Neural cell (in vitro differentiated cells): ENCODE measurements at regions not wholly inside any gene's neighbourhood (a gene's known extent, or its start where the extent isn't known, plus 50 kb on each side); places are given as distances from the start of the nearest gene placed in this dataset.

Experiments used
- H2AFZ ChIP-seq: fragments of 200-600, 300-800 bp; sonication (generic), shearing (Covaris generic); 2 replicates; pipeline ENCODE4 v1.6.0; 2014; ENCODE audit warnings: low read depth, mild to moderate bottlenecking, antibody characterized with exemption, low read length, moderate library complexity
- H3F3A ChIP-seq: fragments of 200-600 bp; shearing (Covaris generic); 2 replicates; pipeline ENCODE4 v1.6.1; 2016; ENCODE audit warnings: mild to moderate bottlenecking, moderate library complexity, mixed read lengths, antibody characterized with exemption, low read length; ENCODE audit not compliant: insufficient read depth, poor library complexity, severe bottlenecking
- H3K27ac ChIP-seq: fragments of 200-600, 300-800 bp; sonication (generic), shearing (Covaris generic); 2 replicates; pipeline ENCODE4 v1.5.1; 2014; ENCODE audit warnings: mild to moderate bottlenecking, low read length, moderate library complexity
- H3K27me3 ChIP-seq: fragments of 300-800, 200-600 bp; sonication (generic), shearing (Covaris generic); 2 replicates; pipeline ENCODE4 v1.6.0; 2014; ENCODE audit warnings: mild to moderate bottlenecking, low read depth, low read length, moderate library complexity; ENCODE audit not compliant: insufficient read depth
- H3K36me3 ChIP-seq: fragments of 300-800, 200-600 bp; sonication (generic), shearing (Covaris generic); 2 replicates; pipeline ENCODE4 v1.5.1; 2014; ENCODE audit warnings: mild to moderate bottlenecking, antibody characterized with exemption, low read length, moderate library complexity; ENCODE audit not compliant: insufficient read depth
- H3K4me2 ChIP-seq: fragments of 300-800, 200-600 bp; sonication (generic), shearing (Covaris generic); 2 replicates; pipeline ENCODE4 v1.6.0; 2014; ENCODE audit warnings: mild to moderate bottlenecking, low read length
- H3K4me3 ChIP-seq: fragments of 300-800, 200-600 bp; sonication (generic), shearing (Covaris generic); 2 replicates; pipeline ENCODE4 v1.5.1; 2014; ENCODE audit warnings: mild to moderate bottlenecking, low read length, moderate library complexity
- H3K79me2 ChIP-seq: fragments of 200-600 bp; shearing (Covaris generic); replicated peaks from 2 replicates; pipeline ENCODE4 v1.6.0; 2014; ENCODE audit warnings: mild to moderate bottlenecking, low read length, moderate library complexity; ENCODE audit not compliant: insufficient read depth
- H3K9ac ChIP-seq: fragments of 300-800, 200-600 bp; sonication (generic), shearing (Covaris generic); 2 replicates; pipeline ENCODE4 v1.6.1; 2016; ENCODE audit warnings: mild to moderate bottlenecking, low read length, mixed read lengths
- H3K9me2 ChIP-seq: fragments of 200-600 bp; shearing (Covaris generic); 2 replicates; pipeline ENCODE4 v1.6.1; 2016; ENCODE audit warnings: mild to moderate bottlenecking, low read length, mixed read lengths; ENCODE audit not compliant: insufficient read depth
- H3K9me3 ChIP-seq: fragments of 200-600, 300-800 bp; sonication (generic), shearing (Covaris generic); 2 replicates; pipeline ENCODE4 v1.6.1; 2016; ENCODE audit warnings: mild to moderate bottlenecking, mixed run types, low read length, moderate library complexity, mixed read lengths
- H4K20me1 ChIP-seq: fragments of 200-600 bp; shearing (Covaris generic); 2 replicates; pipeline ENCODE4 v1.6.1; 2016; ENCODE audit warnings: mild to moderate bottlenecking, mixed run types; ENCODE audit not compliant: insufficient read depth
- EP300 ChIP-seq: fragments of 450-650 bp; conservative IDR thresholded peaks from 2 replicates; pipeline ENCODE4 v1.6.1; 2014; ENCODE audit warnings: antibody characterized with exemption, mild to moderate bottlenecking, moderate library complexity; ENCODE audit not compliant: poor library complexity, severe bottlenecking
- EZH2 ChIP-seq: fragments of 200-600, 300-800 bp; shearing (Covaris generic), sonication (generic); IDR thresholded peaks from 2 replicates; pipeline ENCODE4 v1.6.1; 2014; ENCODE audit warnings: antibody characterized with exemption, low read length, borderline replicate concordance, mild to moderate bottlenecking; ENCODE audit not compliant: insufficient read depth, poor library complexity, severe bottlenecking
- MXI1 ChIP-seq: fragments of 450-650 bp; conservative IDR thresholded peaks from 2 replicates; pipeline ENCODE4 v1.6.1; 2014; ENCODE audit warnings: antibody characterized with exemption, mild to moderate bottlenecking; ENCODE audit not compliant: poor library complexity, severe bottlenecking
- POLR2AphosphoS5 ChIP-seq: IDR thresholded peaks from 2 replicates; pipeline ENCODE4 v1.6.1; 2012
- RAD21 ChIP-seq: fragments of 450-650 bp; conservative IDR thresholded peaks from 2 replicates; pipeline ENCODE4 v1.6.1; 2014; ENCODE audit warnings: antibody characterized with exemption, mild to moderate bottlenecking, moderate library complexity
- REST ChIP-seq: IDR thresholded peaks from 2 replicates; pipeline ENCODE4 v1.6.1; 2012; ENCODE audit warnings: borderline replicate concordance
- SMC3 ChIP-seq: fragments of 450-650 bp; conservative IDR thresholded peaks from 2 replicates; pipeline ENCODE4 v1.6.1; 2014; ENCODE audit warnings: antibody characterized with exemption, mild to moderate bottlenecking, moderate library complexity; ENCODE audit not compliant: poor library complexity
- TAF1 ChIP-seq: IDR thresholded peaks from 2 replicates; pipeline ENCODE4 v1.6.1; 2012; ENCODE audit warnings: low read depth
- TF ChIP-seq, protein P1 (sequence below): fragments of 450-650 bp; IDR thresholded peaks from 2 replicates; pipeline ENCODE4 v1.5.1; 2014; ENCODE audit warnings: antibody characterized with exemption, mild to moderate bottlenecking, moderate library complexity; ENCODE audit not compliant: poor library complexity, severe bottlenecking

- no peak overlapping the region for H3K4me2 ChIP-seq
- H3K27me3 ChIP-seq: no peaks in the 10 kb centered on the region
- no peak overlapping the region for H3K27ac ChIP-seq
- H3K9ac ChIP-seq: no peak overlapping the region
- H3K9me2 ChIP-seq: no peaks in the 10 kb centered on the region
- H3K36me3 ChIP-seq: no peaks in the 10 kb centered on the region
- no peak overlapping the region for H3K4me3 ChIP-seq
- no peaks in the 10 kb centered on the region for H3F3A ChIP-seq
- TF ChIP-seq EZH2 (no peak), POLR2AphosphoS5 (no peak), TAF1 (no peak), REST (no peak), SMC3 (no peak), RAD21 (no peak), MXI1 (no peak), EP300 (no peak)
- TF ChIP-seq, protein P1, sequence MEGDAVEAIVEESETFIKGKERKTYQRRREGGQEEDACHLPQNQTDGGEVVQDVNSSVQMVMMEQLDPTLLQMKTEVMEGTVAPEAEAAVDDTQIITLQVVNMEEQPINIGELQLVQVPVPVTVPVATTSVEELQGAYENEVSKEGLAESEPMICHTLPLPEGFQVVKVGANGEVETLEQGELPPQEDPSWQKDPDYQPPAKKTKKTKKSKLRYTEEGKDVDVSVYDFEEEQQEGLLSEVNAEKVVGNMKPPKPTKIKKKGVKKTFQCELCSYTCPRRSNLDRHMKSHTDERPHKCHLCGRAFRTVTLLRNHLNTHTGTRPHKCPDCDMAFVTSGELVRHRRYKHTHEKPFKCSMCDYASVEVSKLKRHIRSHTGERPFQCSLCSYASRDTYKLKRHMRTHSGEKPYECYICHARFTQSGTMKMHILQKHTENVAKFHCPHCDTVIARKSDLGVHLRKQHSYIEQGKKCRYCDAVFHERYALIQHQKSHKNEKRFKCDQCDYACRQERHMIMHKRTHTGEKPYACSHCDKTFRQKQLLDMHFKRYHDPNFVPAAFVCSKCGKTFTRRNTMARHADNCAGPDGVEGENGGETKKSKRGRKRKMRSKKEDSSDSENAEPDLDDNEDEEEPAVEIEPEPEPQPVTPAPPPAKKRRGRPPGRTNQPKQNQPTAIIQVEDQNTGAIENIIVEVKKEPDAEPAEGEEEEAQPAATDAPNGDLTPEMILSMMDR: no peak
- H2AFZ ChIP-seq: no peak overlapping the region
- H3K79me2 ChIP-seq: no peaks in the 10 kb centered on the region
- no peaks in the 10 kb centered on the region for H4K20me1 ChIP-seq
- H3K9me3 ChIP-seq: no peaks in the 10 kb centered on the region
Observed at GRCh38 chrX:112577146-112577545, 102.6 kb downstream of the LHFPL1 start.

DNA sequence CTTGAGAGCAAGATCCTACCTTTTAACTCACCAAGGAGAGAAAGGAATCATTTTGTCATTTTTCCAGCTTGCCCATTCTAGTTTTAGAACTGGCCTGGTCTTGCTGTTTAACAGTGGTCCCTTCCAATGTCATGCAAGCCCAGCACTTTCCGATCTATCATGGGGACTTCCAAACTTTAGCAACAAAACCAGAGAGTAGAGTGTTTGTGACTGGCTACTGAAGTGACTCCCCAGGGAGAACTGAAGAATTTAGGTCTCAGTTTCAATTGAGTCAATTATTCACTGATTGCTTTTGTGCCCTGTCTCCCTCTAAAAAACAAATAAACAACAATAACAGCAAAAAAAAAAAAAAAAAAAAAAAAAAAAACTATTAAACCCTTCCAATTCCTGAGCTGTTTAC is 108.3 kb downstream of the LHFPL1 start:
- Histone ChIP-seq H3K4me2 (no peak overlapping the region), H3K4me3 (no peak overlapping the region), H3F3A (no peaks in the 10 kb centered on the region), H3K9ac (no peak overlapping the region), H3K36me3 (no peaks in the 10 kb centered on the region), H3K27me3 (no peaks in the 10 kb centered on the region), H2AFZ (no peak overlapping the region), H4K20me1 (no peaks in the 10 kb centered on the region), H3K9me3 (no peaks in the 10 kb centered on the region), H3K27ac (no peak overlapping the region), H3K9me2 (no peaks in the 10 kb centered on the region), H3K79me2 (no peaks in the 10 kb centered on the region)
- no peak for TF ChIP-seq MXI1
- TF ChIP-seq TAF1: no peak
- no peak for TF ChIP-seq EP300
- no peak for TF ChIP-seq REST
